ENCODE measurements at regions not wholly inside any gene's neighbourhood (a gene's known extent, or its start where the extent isn't known, plus 50 kb on each side); places are given as distances from the start of the nearest gene placed in this dataset.
"Not testable (repeated sequence)": the region's sequence is repeated elsewhere in the genome, so short reads cannot be mapped to it uniquely, and the experiment has no call there.

DNA sequence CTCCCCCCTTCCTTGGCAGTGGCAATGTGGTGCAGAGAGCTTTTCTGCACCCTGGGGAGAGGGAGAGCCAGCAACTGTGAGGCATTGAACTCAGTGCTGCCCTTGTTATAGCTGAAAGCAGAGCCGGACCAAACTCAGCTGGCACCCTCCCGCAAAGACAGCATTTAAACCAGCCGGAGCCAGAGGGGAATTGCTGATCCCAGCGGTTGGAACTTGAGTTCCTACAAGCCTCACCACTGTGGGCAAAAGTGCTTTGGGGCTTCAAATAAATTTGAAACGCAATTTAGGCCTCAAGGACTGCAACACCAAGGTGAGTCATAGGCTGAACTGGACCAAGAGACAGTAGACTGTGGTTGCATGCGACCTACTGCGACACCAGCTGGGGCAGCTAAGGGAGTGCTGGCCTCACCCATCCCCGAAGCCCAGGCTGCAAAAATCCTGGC lies 207.6 kb upstream of the CDKN2B start:
- no peak overlapping the region for H3K4me3 ChIP-seq (ENCODE audit: low read depth, low read length)
- DNase-seq (ENCODE audit: low read depth), result no peak
- TF ChIP-seq, protein P1, sequence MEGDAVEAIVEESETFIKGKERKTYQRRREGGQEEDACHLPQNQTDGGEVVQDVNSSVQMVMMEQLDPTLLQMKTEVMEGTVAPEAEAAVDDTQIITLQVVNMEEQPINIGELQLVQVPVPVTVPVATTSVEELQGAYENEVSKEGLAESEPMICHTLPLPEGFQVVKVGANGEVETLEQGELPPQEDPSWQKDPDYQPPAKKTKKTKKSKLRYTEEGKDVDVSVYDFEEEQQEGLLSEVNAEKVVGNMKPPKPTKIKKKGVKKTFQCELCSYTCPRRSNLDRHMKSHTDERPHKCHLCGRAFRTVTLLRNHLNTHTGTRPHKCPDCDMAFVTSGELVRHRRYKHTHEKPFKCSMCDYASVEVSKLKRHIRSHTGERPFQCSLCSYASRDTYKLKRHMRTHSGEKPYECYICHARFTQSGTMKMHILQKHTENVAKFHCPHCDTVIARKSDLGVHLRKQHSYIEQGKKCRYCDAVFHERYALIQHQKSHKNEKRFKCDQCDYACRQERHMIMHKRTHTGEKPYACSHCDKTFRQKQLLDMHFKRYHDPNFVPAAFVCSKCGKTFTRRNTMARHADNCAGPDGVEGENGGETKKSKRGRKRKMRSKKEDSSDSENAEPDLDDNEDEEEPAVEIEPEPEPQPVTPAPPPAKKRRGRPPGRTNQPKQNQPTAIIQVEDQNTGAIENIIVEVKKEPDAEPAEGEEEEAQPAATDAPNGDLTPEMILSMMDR (IDR thresholded peaks at IDR 0.05; ENCODE audit: insufficient read depth, low read depth, low read length, missing control alignments), result no peak

DNA sequence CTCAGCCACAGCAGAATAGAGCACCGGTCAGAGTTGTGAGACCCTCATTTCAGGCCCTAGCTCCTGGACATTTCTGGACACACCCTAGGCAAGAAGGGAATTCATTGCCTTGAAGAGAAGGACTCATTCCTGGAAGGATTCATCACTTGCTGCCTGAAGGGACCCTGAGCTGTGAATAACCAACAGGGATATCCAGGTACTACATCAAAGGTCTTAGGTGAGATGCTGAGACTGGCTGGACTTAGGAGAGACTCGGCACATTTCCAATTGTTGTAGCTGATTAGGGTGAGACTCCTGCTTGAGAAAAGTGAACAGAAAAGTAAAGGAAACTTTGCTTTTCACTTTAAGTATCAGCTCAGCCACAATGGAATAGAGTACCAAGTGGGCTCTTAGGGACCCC lies 208.1 kb upstream of the CDKN2B start:
- TF ChIP-seq, protein P1 (IDR thresholded peaks at IDR 0.05; ENCODE audit: insufficient read depth, low read depth, low read length, missing control alignments), result no peak
- no peak overlapping the region for H3K4me3 ChIP-seq (ENCODE audit: low read depth, low read length)
- DNase-seq (ENCODE audit: low read depth), result no peak

DNA sequence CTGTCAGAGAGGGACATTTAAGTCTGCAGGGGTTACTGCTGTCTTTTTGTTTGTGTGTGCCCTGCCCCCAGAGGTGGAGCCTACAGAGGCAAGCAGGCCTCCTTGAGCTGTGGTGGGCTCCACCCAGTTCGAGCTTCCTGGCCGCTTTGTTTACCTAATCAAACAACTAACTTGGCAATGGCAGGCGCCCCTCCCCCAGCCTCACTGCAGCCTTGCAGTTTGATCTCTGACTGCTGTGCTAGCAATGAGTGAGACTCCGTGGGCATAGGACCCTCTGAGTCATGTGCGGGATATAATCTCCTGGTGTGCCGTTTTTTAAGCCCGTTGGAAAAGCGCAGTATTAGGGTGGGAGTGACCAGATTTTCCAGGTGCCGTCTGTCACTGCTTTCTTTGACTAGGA lies 216.8 kb upstream of the CDKN2B start:
- DNase-seq (ENCODE audit: low read depth); H3K4me3 ChIP-seq (ENCODE audit: low read depth, low read length): not testable (repeated sequence)

DNA sequence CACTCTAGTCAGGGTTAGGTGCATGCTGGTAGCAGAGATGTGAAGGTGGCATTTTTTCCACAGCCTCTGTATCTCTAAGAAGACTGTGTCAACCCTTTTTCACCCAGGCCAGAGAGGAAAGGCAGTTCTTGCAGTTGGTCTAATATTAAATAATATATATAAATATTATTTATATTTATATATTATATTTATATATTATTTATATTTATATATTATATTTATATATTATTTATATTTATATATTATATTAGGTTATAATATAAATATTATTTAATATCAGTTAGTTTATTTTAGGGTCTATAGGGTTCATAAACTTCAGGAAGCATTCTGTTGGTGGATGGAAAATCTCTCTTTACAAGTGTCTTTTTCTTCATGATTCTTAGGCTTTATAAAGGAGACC lies 218.6 kb upstream of the DMRTA1 start:
- TF ChIP-seq, protein P1 (IDR thresholded peaks at IDR 0.05; ENCODE audit: insufficient read depth, low read depth, low read length, missing control alignments), result no peak
- no peak overlapping the region for H3K4me3 ChIP-seq (ENCODE audit: low read depth, low read length)
- no peak for DNase-seq (ENCODE audit: low read depth)

DNA sequence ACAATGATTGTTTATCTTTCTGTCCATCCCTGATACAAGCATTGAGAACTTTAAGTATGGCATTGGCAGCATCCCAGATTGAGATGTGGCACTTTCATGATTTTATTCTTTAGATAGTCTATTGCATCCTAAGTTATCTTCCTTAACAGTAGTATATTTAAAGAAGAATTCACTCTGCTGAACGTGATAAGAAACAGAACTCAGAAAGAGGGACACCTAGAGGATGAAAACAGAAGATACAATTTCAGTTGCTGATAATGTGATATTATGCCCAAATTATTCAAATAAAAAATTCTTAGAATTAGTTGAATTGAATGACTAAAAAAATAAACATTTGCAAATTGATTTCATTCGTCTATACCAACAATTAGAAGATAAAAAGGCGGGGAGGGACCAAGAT lies 218.1 kb upstream of the DMRTA1 start:
- no peak overlapping the region for H3K4me3 ChIP-seq (ENCODE audit: low read depth, low read length)
- TF ChIP-seq, protein P1 (IDR thresholded peaks at IDR 0.05; ENCODE audit: insufficient read depth, low read depth, low read length, missing control alignments), result no peak
- no peak for DNase-seq (ENCODE audit: low read depth)

DNA sequence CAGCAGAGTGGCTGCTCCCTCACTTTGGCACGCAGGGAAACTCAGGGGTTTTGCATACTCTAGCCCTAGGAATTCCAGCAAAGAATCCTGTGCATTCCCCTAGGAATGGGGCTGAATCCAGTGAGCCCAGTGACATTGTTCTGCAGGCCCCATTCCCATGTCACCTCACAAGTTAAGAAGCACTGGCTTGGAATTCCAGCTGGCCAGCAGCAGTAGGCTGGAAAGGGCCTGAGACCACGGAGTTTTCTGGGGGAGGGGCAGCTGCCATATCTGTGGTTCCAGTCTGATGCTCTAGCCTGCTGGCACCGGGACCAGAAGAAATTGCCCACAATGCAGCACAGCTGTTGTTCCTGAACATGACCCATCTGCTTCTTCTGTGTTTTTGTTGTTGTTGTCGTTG lies 217.6 kb upstream of the DMRTA1 start:
- TF ChIP-seq, protein P1 (IDR thresholded peaks at IDR 0.05; ENCODE audit: insufficient read depth, low read depth, low read length, missing control alignments), result no peak
- no peak for DNase-seq (ENCODE audit: low read depth)
- no peak overlapping the region for H3K4me3 ChIP-seq (ENCODE audit: low read depth, low read length)

DNA sequence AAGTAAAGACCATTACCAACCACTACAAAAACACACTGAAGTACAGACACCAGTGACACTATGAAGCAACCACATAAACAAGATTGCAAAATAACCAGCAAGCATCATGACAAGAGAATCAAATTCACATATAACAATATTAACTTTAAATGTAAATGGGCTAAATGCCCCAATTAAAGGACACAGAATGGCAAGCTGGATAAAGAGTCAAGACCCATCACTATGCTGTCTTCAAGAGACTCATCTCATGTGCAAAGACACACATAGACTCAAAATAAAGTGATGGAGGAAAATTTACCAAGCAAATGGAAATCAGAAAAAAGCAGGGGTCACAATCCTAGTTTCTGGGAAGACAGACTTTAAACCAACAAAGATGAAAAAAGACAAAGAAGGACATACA lies 215.3 kb upstream of the DMRTA1 start:
- not testable (repeated sequence) for H3K4me3 ChIP-seq (ENCODE audit: low read depth, low read length); DNase-seq (ENCODE audit: low read depth)

DNA sequence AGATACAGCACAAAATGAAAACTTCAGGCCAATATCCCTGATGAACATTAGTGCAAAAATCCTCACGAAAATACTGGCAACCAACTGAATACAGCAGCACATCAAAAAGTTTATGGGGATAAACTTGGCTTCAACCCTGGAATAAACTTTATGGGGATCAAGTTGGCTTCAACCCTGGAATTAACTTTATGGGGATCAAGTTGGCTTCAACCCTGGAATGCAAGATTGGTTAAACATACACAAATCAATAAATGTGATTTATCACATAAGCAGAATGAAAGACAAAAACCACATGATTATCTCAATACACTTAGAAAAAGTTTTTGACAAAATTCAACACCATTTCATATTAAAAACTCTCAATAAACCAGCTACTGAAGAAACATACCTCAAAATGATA lies 213.7 kb upstream of the DMRTA1 start:
- TF ChIP-seq, protein P1 (IDR thresholded peaks at IDR 0.05; ENCODE audit: insufficient read depth, low read depth, low read length, missing control alignments), result no peak
- no peak for DNase-seq (ENCODE audit: low read depth)
- no peak overlapping the region for H3K4me3 ChIP-seq (ENCODE audit: low read depth, low read length)
